ENCODE measurements at regions not wholly inside any gene's neighbourhood (a gene's known extent, or its start where the extent isn't known, plus 50 kb on each side); places are given as distances from the start of the nearest gene placed in this dataset.

DNA sequence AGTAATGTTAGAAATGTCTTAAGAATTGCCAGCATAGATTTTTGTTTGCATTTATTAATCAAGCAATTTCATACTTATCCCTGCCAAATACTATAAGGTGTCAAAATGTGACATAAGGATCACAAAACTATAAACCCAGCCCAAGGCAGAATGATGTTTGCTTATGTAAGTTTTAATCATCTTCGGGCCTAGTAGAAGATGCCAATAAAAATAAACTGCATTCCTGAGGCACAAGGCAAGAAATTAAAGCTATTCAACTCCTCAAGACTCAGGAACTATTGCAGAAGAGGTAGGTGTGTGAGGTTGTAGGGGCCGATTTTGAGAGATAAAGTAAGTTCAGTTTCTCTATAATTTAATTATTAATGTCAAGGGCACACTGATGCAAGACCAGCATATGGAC lies 189.4 kb upstream of the AHR start:
- TF ChIP-seq POLR2A (IDR thresholded peaks at IDR 0.05; ENCODE audit: insufficient read depth in 1 of 2, low read depth in 2 of 2, low read length in 2 of 2) (no peak), ZNF24 (IDR thresholded peaks at IDR 0.05) (no peak), ZSCAN21 (CRISPR knock-in tag; IDR thresholded peaks at IDR 0.05; ENCODE audit: borderline replicate concordance) (no peak), FIP1L1 (IDR thresholded peaks at IDR 0.05; ENCODE audit: borderline replicate concordance, insufficient read depth, low read depth, low read length) (no peak), ARNTL (CRISPR knock-in tag; IDR thresholded peaks at IDR 0.05) (no peak), CC2D1A (CRISPR knock-in tag; IDR thresholded peaks at IDR 0.05) (no peak), TRIM24 (CRISPR knock-in tag; IDR thresholded peaks at IDR 0.05) (no peak), ZNF331 (CRISPR knock-in tag; IDR thresholded peaks at IDR 0.05) (no peak), NCOR1 (IDR thresholded peaks at IDR 0.05; ENCODE audit: borderline replicate concordance, low read length) (no peak), CCAR2 (optimal IDR thresholded peaks at IDR 0.05; ENCODE audit: low read depth, low read length) (no peak), NR2C2 (CRISPR knock-in tag; IDR thresholded peaks at IDR 0.05; ENCODE audit: borderline replicate concordance) (no peak), JUNB (CRISPR knock-in tag; IDR thresholded peaks at IDR 0.05; ENCODE audit: borderline replicate concordance) (no peak)
- TF ChIP-seq, protein P1, sequence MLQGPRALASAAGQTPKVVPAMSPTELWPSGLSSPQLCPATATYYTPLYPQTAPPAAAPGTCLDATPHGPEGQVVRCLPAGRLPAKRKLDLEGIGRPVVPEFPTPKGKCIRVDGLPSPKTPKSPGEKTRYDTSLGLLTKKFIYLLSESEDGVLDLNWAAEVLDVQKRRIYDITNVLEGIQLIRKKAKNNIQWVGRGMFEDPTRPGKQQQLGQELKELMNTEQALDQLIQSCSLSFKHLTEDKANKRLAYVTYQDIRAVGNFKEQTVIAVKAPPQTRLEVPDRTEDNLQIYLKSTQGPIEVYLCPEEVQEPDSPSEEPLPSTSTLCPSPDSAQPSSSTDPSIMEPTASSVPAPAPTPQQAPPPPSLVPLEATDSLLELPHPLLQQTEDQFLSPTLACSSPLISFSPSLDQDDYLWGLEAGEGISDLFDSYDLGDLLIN (CRISPR knock-in tag; IDR thresholded peaks at IDR 0.05; ENCODE audit: borderline replicate concordance): no peak

All from HepG2 (cell line).